ENCODE measurements at regions not wholly inside any gene's neighbourhood (a gene's known extent, or its start where the extent isn't known, plus 50 kb on each side); places are given as distances from the start of the nearest gene placed in this dataset.

- TF ChIP-seq CEBPB (IDR thresholded peaks at IDR 0.05; ENCODE audit: low read depth) (no peak), ZFX (IDR thresholded peaks at IDR 0.05) (no peak), CTCF (IDR thresholded peaks at IDR 0.05 in 2 of 3, conservative IDR thresholded peaks at IDR 0.05 in 1 of 3; ENCODE audit: borderline replicate concordance in 1 of 3, insufficient read depth in 1 of 3, low read depth in 2 of 3, low read length in 2 of 3) (no peak), POLR2A (IDR thresholded peaks at IDR 0.05; ENCODE audit: borderline replicate concordance, extremely low read depth, insufficient read depth, insufficient read length) (no peak), EZH2 (IDR thresholded peaks at IDR 0.05) (no peak), POLR2AphosphoS5 (IDR thresholded peaks at IDR 0.05; ENCODE audit: low read depth, low read length) (no peak), JUND (IDR thresholded peaks at IDR 0.05) (no peak)
Measured at GRCh38 chr10:10320956-10321355, 696.7 kb upstream of the CELF2 start.

All from HCT116 (cell line).